OCI-LY1 (cell line): ENCODE measurements at regions not wholly inside any gene's neighbourhood (a gene's known extent, or its start where the extent isn't known, plus 50 kb on each side); places are given as distances from the start of the nearest gene placed in this dataset.

ENCODE experiments used
- H2AFZ ChIP-seq: fragments of 200-600 bp; sonication (generic), shearing (Covaris generic); 2 replicates; pipeline ENCODE4 v1.6.0; 2014; ENCODE audit warnings: antibody characterized with exemption, mild to moderate bottlenecking, low read length
- H3F3A ChIP-seq: fragments of 200-600 bp; sonication (generic), shearing (Covaris generic); 2 replicates; pipeline ENCODE4 v1.6.0; 2014; ENCODE audit warnings: mild to moderate bottlenecking, antibody characterized with exemption, low read length, moderate library complexity; ENCODE audit not compliant: insufficient read depth
- H3K27ac ChIP-seq: fragments of 200-600 bp; sonication (generic); 2 replicates; pipeline ENCODE4 v1.5.1; 2014; ENCODE audit warnings: low read length, mixed run types, mild to moderate bottlenecking, low read depth; ENCODE audit not compliant: poor library complexity, severe bottlenecking
- H3K27me3 ChIP-seq: fragments of 200-600 bp; sonication (generic); 2 replicates; pipeline ENCODE4 v1.6.0; 2014; ENCODE audit warnings: antibody characterized with exemption, mild to moderate bottlenecking, low read length, moderate library complexity; ENCODE audit not compliant: insufficient read depth
- H3K36me3 ChIP-seq: fragments of 200-600 bp; sonication (generic); 2 replicates; pipeline ENCODE4 v1.6.1; 2014; ENCODE audit warnings: mild to moderate bottlenecking, antibody characterized with exemption, low read length, moderate library complexity, mixed read lengths; ENCODE audit not compliant: insufficient read depth
- H3K4me1 ChIP-seq: fragments of 200-600 bp; sonication (generic); 2 replicates; pipeline ENCODE4 v1.5.1; 2014; ENCODE audit warnings: mild to moderate bottlenecking, low read length, moderate library complexity; ENCODE audit not compliant: insufficient read depth, severe bottlenecking
- H3K4me2 ChIP-seq: fragments of 200-600 bp; sonication (generic), shearing (Covaris generic); 2 replicates; pipeline ENCODE4 v1.6.1; 2014; ENCODE audit warnings: low read length
- H3K4me3 ChIP-seq: fragments of 200-600 bp; sonication (generic); 2 replicates; pipeline ENCODE4 v1.5.1; 2014; ENCODE audit warnings: low read length, low read depth, mild to moderate bottlenecking, mixed read lengths; ENCODE audit not compliant: poor library complexity, severe bottlenecking
- H3K79me2 ChIP-seq: fragments of 200-600 bp; shearing (Covaris generic); 2 replicates; pipeline ENCODE4 v1.6.1; 2016; ENCODE audit warnings: mixed run types, low read length, mixed read lengths; ENCODE audit not compliant: insufficient read depth
- H3K9ac ChIP-seq: fragments of 200-600 bp; sonication (generic), shearing (Covaris generic); 2 replicates; pipeline ENCODE4 v1.6.1; 2014; ENCODE audit warnings: mild to moderate bottlenecking, low read length, mixed read lengths
- H3K9me2 ChIP-seq: fragments of 200-600 bp; sonication (generic), shearing (Covaris generic); 2 replicates; pipeline ENCODE4 v1.6.1; 2014; ENCODE audit warnings: low read depth, mild to moderate bottlenecking, low read length, mixed read lengths
- H3K9me3 ChIP-seq: fragments of 200-600 bp; shearing (Covaris generic); 2 replicates; pipeline ENCODE4 v1.6.1; 2014; ENCODE audit warnings: low read length, mixed read lengths
- H4K20me1 ChIP-seq: fragments of 200-600 bp; sonication (generic), shearing (Covaris generic); 2 replicates; pipeline ENCODE4 v1.6.0; 2016; ENCODE audit warnings: mild to moderate bottlenecking, low read length; ENCODE audit not compliant: insufficient read depth
- EZH2 ChIP-seq: fragments of 200-600 bp; sonication (generic), shearing (Covaris generic); IDR thresholded peaks from 2 replicates; pipeline ENCODE4 v1.8.0; 2017; ENCODE audit warnings: borderline replicate concordance, mixed run types, mild to moderate bottlenecking, antibody characterized with exemption, low read length, moderate library complexity, mixed read lengths
- TF ChIP-seq, protein P1 (sequence below): fragments of 200-600 bp; sonication (generic), shearing (Covaris generic); IDR thresholded peaks from 2 replicates; pipeline ENCODE4 v1.5.1; 2017; ENCODE audit warnings: mild to moderate bottlenecking, antibody characterized with exemption, low read length, moderate library complexity, mixed read lengths

DNA sequence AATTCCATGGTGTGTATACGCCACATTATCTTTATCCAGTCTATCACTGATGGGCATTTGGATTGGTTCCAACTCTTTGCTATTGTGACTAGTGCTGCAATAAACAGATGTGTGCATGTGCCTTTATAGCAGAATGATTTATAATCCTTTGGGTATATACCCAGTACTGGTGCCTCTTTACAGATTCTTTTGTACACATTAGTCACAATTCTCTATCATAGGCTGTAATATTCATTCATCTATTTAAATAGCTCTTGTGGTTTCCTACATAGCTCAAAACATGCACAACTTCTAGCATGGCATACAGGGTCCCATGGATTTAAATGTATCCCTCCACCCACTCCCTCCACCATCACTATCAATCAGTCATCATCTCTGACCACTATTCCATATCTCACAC, 324.1 kb upstream of the CADM2 start:
- Histone ChIP-seq H3K9me3 (no peaks in the 10 kb centered on the region), H3K9me2 (no peaks in the 10 kb centered on the region), H3K27ac (no peak overlapping the region), H3K27me3 (no peaks in the 10 kb centered on the region), H3K9ac (no peak overlapping the region), H3K36me3 (no peaks in the 10 kb centered on the region), H3K4me2 (no peak overlapping the region), H2AFZ (no peak overlapping the region), H3K4me1 (no peaks in the 10 kb centered on the region), H3K79me2 (no peaks in the 10 kb centered on the region), H4K20me1 (no peaks in the 10 kb centered on the region), H3K4me3 (no peak overlapping the region), H3F3A (no peaks in the 10 kb centered on the region)
- TF ChIP-seq EZH2 = no peak
- TF ChIP-seq, protein P1, sequence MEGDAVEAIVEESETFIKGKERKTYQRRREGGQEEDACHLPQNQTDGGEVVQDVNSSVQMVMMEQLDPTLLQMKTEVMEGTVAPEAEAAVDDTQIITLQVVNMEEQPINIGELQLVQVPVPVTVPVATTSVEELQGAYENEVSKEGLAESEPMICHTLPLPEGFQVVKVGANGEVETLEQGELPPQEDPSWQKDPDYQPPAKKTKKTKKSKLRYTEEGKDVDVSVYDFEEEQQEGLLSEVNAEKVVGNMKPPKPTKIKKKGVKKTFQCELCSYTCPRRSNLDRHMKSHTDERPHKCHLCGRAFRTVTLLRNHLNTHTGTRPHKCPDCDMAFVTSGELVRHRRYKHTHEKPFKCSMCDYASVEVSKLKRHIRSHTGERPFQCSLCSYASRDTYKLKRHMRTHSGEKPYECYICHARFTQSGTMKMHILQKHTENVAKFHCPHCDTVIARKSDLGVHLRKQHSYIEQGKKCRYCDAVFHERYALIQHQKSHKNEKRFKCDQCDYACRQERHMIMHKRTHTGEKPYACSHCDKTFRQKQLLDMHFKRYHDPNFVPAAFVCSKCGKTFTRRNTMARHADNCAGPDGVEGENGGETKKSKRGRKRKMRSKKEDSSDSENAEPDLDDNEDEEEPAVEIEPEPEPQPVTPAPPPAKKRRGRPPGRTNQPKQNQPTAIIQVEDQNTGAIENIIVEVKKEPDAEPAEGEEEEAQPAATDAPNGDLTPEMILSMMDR = no peak

DNA sequence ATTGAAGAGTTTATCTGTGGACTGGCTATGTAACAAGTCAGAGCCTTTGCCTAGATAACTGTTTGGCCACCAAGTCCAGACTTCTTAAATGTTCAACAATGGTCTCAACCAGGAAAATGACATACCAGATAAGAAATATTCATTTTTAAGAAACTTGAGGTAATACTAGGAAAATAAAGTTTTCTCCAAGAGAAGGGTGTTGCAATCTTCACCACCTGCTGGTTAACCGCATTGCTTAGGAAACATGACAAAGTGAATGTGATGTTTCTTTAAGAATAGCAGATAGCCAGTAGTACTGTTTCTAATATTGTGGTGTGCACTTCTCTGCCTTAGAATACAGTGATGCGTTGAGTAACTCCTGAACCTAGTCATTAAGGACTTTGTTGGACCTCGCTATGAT, 321.5 kb upstream of the CADM2 start:
- H3K9me2 ChIP-seq = no peaks in the 10 kb centered on the region
- H3K27ac ChIP-seq = no peak overlapping the region
- H3K79me2 ChIP-seq = no peaks in the 10 kb centered on the region
- H2AFZ ChIP-seq = no peak overlapping the region
- H3K36me3 ChIP-seq = no peaks in the 10 kb centered on the region
- no peak overlapping the region for H3K4me3 ChIP-seq
- H3K4me1 ChIP-seq = no peaks in the 10 kb centered on the region
- TF ChIP-seq EZH2 = no peak
- TF ChIP-seq, protein P1 = no peak
- H3K9me3 ChIP-seq = no peaks in the 10 kb centered on the region
- no peak overlapping the region for H3K9ac ChIP-seq
- H3F3A ChIP-seq = no peaks in the 10 kb centered on the region
- H4K20me1 ChIP-seq = no peaks in the 10 kb centered on the region
- no peaks in the 10 kb centered on the region for H3K27me3 ChIP-seq
- no peak overlapping the region for H3K4me2 ChIP-seq

DNA sequence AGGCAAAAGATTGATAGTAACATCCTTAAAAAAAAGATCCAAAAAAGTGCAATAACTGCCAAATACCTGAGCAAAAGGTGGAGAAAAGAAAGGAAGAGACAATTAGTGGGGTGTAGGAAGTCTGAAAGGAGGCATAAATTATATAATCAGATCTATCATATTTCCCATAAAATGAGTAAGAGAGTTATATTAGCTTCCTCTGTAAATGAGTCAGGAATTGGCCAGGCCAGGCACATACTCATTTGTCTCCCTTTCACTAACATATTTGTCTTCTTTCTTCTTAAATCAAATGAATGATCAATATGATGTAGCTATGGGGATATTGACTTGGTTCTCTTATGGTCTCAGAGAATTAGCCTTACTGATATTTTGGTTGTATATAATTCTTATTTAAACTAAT, 292.3 kb upstream of the CADM2 start:
- Histone ChIP-seq H3K4me1 (no peaks in the 10 kb centered on the region), H4K20me1 (no peaks in the 10 kb centered on the region), H2AFZ (no peak overlapping the region), H3K9me3 (no peaks in the 10 kb centered on the region), H3F3A (no peaks in the 10 kb centered on the region), H3K79me2 (no peaks in the 10 kb centered on the region), H3K4me2 (no peak overlapping the region), H3K27me3 (no peaks in the 10 kb centered on the region), H3K27ac (no peak overlapping the region), H3K4me3 (no peak overlapping the region), H3K9ac (no peak overlapping the region), H3K9me2 (no peaks in the 10 kb centered on the region), H3K36me3 (no peaks in the 10 kb centered on the region)
- TF ChIP-seq, protein P1 = no peak
- TF ChIP-seq EZH2 = no peak
